ENCODE measurements at regions not wholly inside any gene's neighbourhood (a gene's known extent, or its start where the extent isn't known, plus 50 kb on each side); places are given as distances from the start of the nearest gene placed in this dataset.
"Not testable (repeated sequence)": the region's sequence is repeated elsewhere in the genome, so short reads cannot be mapped to it uniquely, and the experiment has no call there.

DNA sequence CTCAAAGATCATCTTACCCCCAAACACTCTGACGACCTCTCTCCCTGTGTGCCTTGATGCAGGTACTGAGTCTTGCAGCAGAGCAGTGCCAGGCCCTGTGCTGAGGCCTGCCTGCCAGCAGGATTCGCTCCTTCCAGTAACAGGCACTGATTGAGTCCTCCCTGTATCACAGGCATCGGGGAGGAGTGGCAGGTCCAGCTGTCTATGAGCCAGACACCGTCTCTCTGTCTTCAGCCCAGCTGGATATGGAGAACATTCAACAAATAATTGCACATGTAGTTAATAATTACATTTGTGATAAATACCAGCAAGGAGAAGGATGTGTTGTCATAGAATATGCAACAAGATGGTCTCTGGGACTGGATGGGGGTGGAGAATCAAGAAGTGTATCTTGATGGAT, 129.1 kb downstream of the GOLGA8T start:
- not testable (repeated sequence) for H3K27ac ChIP-seq (ENCODE audit: insufficient read depth, low read length, poor library complexity, severe bottlenecking); H3K27me3 ChIP-seq (replicated peaks; ENCODE audit: control insufficient read depth, insufficient read depth, low read length, poor library complexity, severe bottlenecking); H3K4me1 ChIP-seq (ENCODE audit: control insufficient read depth, insufficient read depth, low read length, poor library complexity, severe bottlenecking); H3K36me3 ChIP-seq (ENCODE audit: control insufficient read depth, insufficient read depth, low read length); H3K4me3 ChIP-seq (ENCODE audit: insufficient read depth, low read depth, low read length, poor library complexity, severe bottlenecking); H3K9me3 ChIP-seq (ENCODE audit: control insufficient read depth, low read length); DNase-seq

- not testable (repeated sequence) for H3K27me3 ChIP-seq (replicated peaks; ENCODE audit: control insufficient read depth, insufficient read depth, low read length, poor library complexity, severe bottlenecking); H3K4me1 ChIP-seq (ENCODE audit: control insufficient read depth, insufficient read depth, low read length, poor library complexity, severe bottlenecking); H3K36me3 ChIP-seq (ENCODE audit: control insufficient read depth, insufficient read depth, low read length); H3K9me3 ChIP-seq (ENCODE audit: control insufficient read depth, low read length); DNase-seq; H3K27ac ChIP-seq (ENCODE audit: insufficient read depth, low read length, poor library complexity, severe bottlenecking); H3K4me3 ChIP-seq (ENCODE audit: insufficient read depth, low read depth, low read length, poor library complexity, severe bottlenecking)
Observed at GRCh38 chr15:30295150-30295844, 98.0 kb downstream of the CHRFAM7A start.

GRCh38 chr15:30303968-30304367, 89.4 kb downstream of the CHRFAM7A start:
- H3K27me3 ChIP-seq (replicated peaks; ENCODE audit: control insufficient read depth, insufficient read depth, low read length, poor library complexity, severe bottlenecking); H3K27ac ChIP-seq (ENCODE audit: insufficient read depth, low read length, poor library complexity, severe bottlenecking); H3K4me1 ChIP-seq (ENCODE audit: control insufficient read depth, insufficient read depth, low read length, poor library complexity, severe bottlenecking); DNase-seq; H3K4me3 ChIP-seq (ENCODE audit: insufficient read depth, low read depth, low read length, poor library complexity, severe bottlenecking); H3K36me3 ChIP-seq (ENCODE audit: control insufficient read depth, insufficient read depth, low read length); H3K9me3 ChIP-seq (ENCODE audit: control insufficient read depth, low read length): not testable (repeated sequence)
